ENCODE measurements at regions not wholly inside any gene's neighbourhood (a gene's known extent, or its start where the extent isn't known, plus 50 kb on each side); places are given as distances from the start of the nearest gene placed in this dataset.
A peak's percentile ranks its signal among the peaks of the same experiment; 100 is the strongest.

DNA sequence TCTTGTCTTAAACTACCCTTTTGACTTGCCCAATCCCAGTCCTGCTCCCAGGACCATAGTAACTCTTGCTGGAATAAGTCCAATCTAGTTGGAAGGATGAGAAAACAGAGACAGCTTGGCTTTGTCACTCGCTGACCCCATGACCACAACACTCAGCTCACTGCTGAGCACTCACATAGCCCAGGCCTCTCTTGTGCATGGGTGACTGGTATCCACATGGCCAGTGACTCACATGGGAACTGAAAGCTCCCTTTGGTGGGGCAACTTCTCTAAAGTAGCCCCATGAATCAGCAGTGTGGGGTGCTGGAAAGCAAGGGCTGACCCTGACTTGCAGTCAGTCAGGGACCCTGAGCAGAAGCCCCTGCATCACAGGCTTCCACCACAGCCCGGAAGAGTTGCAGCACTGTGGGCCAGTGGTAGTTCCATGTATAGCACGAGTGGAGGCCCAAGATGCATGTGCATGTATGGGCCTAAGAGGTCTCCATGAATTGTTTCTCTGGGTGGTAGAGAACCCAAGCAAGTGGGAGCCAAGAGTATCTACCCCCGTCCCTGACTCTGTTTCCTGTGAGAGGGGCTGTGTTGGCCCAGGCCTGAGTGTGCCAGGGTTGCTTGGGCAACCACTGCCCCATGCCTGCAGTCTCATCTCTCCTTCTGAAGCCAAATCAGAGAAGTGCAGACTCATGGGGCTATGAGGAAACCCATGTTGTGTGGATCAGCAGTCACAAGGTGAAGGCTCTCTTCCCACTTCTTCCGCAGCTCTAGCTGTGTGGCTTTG is 62.1 kb upstream of the XCR1 start:
- peak; percentile 28 for DNase-seq

DNA sequence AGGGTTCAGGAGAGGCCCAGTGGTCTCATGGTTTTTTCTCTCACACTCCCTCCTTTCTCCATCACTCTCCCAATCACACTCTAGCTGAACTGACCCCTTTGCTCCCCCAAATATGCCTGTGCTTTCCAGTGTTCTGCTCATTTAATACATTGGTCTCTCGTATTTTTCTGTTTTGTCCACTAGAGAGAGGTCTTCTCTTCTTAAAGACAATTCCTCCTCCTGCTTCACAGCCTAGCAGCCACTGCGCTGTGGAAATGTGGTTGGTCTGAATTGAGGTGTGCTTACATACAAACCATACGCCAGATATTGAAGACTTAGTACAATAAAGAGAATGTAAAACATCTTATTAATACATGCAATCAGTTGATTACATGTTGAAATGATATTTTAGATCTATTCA is 60.6 kb upstream of the XCR1 start:
- DNase-seq: no peak

DNA sequence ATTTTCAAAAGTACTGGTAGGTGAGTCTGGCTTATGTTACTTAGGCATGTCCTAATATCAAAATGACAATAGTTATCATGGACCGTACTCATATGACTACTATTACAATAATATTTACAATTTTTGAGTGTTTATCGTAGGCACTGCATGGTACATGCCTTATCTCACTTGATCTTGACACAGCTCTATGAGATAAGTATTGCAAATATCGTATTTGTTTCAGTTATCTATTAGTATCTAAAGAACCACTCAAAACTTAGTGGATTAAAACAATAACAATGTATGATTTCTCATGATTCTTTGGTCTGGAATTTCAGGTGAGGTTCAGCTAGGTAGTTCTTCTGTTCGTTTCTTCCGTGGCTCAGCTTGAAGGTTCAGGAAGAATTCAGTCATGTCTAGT is 59.7 kb upstream of the XCR1 start:
- DNase-seq: no peak

DNA sequence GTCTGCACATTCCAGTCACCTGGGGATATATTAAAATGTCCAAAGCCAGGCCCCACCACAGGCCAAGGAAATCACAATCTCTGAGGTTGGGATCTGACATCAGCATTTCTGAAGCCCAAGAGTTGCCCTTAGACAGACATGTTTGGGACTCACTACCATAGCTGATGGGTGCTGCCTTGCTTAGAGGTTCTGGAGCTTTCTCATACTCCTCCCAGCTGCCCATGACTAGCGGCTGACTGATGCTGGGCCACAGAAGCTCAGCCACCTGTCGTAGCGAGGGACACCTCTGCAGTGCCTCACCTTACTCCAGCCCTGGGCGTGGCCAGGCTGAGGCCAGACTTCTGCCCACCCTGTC is 58.8 kb upstream of the XCR1 start:
- no peak for DNase-seq

DNA sequence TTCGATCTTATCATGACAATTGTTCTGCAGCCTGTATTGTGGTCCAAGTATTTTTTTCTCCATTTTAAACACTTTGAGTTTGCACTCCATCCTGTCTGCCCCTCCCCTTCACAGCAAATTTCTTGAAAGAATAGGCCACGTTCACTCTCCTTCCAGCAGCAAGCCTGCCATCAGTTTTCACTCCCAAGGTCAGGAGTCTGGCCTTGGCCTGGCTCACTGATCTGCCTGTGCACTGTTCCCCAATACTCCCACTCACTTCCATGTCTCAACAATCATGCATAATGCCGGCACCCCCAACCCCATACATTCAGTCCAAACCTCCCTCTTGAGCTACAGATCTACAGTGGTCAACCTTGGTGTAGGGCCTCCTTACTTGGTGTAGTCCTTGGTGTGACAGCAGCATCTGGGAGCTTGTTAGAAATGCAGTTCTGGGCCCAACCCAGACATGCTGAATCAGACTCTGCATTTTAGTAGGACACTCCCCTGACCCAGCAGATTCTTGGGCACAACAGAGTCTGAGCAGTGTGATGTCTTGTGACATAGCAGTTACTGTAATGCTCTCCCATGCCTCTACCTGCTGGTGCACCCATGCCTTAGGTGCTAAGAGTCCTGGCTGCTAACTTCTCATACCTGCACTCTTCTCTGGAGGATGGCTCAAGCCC is 58.3 kb upstream of the XCR1 start:
- DNase-seq: no peak

DNA sequence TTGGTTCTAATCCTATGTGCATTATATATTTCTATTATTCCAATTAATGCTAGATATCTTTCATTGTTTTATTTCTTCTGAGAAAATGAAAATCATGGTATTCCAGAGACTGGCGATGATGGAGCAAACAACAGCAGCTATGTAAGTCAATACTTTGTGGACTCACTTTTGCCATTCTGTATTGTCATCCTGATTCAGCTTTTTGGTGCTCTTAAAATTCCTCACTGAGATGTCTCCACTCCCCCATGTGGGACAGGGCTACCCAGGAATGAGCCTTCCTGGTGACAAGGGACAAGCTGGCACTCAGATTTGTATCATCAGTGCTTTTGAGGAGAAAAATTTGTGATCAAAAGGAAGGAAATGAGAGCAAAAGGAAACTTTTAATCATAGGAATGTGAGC is 56.7 kb upstream of the XCR1 start:
- DNase-seq: no peak

DNA sequence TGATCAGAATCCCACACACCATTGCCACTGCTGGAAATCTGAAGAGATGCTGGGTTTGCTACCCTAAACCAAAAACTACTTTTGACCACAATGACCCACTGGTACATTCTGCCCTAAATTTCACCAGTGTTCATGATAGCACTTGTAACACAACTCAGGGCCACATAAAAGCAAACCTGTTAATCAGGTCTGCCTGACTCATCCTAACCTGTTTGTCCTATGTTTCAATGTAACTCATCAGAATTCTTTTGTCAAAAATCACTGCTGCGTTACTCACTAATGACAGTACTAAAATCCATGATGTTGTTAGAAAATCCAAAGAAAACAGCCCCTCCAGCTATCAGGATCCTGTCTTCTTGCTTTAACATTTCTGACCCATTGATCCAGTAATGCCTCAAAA is 55.6 kb upstream of the XCR1 start:
- no peak for DNase-seq

DNA sequence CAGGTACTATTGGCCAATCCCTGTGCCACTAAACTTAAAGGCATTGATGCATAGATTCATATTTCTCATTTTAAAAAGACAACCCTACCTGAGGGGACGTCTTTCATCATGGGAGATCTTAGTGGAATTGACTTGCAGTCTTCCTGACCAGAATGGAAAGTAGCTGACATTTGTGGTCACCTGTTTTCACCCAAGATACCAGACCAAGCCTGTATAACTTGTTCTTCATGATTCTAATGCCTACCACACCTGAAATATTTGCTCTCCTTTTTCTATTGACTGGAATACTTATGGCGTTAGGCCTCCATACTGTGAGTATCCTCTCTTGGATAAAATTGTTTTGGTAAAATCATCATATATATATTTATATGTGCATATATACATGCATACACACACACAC is 54.7 kb upstream of the XCR1 start:
- no peak for DNase-seq

DNA sequence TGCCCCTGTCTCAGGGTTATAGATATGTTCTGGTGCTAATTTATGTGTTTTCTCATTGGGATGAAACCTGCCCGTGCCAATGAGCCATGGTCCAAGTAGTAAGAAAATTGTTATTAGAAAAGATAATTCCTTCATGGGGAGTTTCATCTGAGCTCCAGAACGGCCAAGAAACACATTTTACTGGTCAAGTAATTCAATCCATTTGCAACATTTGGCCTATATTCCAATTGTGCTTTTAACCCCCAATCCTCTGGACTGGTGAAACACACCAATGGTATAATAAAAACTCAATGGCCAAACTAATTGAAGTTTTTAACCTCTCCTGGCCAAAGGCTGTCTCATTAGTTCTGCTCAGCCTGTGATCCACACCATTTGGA is 53.7 kb upstream of the XCR1 start:
- DNase-seq: no peak

DNA sequence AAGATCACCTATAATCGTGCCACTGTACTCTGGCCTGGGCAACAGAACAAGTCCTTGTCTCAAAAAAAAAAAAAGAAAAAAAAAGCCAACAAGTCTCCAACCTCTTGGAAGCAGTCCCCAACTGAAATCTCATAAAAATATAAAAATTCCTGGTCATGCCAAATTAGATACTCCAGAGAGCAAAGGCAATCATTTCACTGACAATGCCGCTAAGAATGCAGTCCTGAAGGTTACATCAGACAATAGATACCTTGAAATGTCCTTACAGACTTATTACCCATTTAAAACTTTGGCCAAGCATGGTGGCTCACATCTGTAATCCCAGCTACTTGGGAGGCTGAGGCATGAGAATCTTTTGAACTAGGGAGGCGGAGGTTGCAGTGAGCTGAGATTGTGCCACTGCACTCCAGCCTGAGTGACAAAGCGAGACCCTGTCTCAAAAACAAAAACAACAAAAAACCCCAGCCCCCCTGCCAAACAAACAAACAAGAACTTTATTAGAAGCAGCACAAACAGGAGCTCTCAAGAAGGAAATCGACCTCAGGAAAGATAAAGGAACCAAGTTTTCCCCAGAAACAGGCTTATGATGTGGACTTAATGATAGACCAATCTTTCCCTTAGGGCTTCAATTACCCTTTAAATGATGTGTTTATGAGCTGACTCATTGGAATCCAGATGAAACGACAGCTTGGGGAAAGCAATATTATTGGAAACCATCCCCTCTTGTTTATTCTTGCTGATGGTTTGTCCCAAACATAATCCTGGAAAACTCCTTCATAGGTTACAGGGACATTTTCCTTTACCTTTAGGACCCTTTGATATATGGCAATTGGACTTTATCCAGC is 53.1 kb upstream of the XCR1 start:
- no peak for DNase-seq

DNA sequence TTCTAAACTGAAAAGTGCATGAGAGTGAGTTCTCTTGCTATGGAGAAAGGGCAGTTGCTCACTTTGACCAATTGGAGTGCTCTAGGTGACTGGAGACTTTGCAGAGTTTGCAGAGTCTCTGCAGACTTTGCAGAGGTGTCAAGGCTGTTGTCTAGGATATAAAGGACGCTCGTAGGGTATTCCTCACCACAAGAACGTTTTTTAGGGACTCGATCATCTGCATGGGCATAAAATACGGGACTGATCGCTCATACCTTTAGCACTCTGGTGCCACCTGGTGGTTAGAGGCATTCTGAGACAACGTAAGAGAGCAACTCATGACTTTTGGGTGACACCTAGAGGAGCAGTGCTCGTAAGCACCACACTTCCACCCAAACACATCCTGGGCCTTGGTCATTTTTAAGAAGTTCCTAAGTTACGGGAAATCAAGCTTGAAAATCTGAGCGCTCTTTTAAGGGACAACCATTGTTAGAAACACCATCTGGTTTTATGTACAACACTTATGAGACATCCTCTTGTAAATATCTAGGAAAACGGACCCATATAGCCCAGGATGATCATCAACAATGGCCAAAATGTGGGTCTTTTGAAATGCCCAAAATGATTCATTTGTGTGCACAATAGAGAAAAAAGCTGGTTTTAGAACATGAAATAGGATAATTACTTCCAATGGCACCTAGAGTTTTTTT is 51.6 kb upstream of the XCR1 start:
- DNase-seq: peak; percentile 91
